ENCODE measurements at regions not wholly inside any gene's neighbourhood (a gene's known extent, or its start where the extent isn't known, plus 50 kb on each side); places are given as distances from the start of the nearest gene placed in this dataset.

- TF ChIP-seq, protein P1, sequence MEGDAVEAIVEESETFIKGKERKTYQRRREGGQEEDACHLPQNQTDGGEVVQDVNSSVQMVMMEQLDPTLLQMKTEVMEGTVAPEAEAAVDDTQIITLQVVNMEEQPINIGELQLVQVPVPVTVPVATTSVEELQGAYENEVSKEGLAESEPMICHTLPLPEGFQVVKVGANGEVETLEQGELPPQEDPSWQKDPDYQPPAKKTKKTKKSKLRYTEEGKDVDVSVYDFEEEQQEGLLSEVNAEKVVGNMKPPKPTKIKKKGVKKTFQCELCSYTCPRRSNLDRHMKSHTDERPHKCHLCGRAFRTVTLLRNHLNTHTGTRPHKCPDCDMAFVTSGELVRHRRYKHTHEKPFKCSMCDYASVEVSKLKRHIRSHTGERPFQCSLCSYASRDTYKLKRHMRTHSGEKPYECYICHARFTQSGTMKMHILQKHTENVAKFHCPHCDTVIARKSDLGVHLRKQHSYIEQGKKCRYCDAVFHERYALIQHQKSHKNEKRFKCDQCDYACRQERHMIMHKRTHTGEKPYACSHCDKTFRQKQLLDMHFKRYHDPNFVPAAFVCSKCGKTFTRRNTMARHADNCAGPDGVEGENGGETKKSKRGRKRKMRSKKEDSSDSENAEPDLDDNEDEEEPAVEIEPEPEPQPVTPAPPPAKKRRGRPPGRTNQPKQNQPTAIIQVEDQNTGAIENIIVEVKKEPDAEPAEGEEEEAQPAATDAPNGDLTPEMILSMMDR (IDR thresholded peaks at IDR 0.05 in 8 of 11, conservative IDR thresholded peaks at IDR 0.05 in 3 of 11) = no peak
- TF ChIP-seq POLR2AphosphoS5 (IDR thresholded peaks at IDR 0.05) = no peak
These were observed 347.3 kb upstream of the NOCT start for GRCh38 chr4:138668309-138668708.
